GM18870 (cell line): ENCODE measurements at regions not wholly inside any gene's neighbourhood (a gene's known extent, or its start where the extent isn't known, plus 50 kb on each side); places are given as distances from the start of the nearest gene placed in this dataset.

Source experiments
- ATAC-seq: cut with Tn5 transposase; IDR thresholded peaks from one replicate; pipeline ENCODE4 v1.9.1; 2021; ENCODE audit warnings: moderate library complexity; ENCODE audit not compliant: unreplicated experiment

DNA sequence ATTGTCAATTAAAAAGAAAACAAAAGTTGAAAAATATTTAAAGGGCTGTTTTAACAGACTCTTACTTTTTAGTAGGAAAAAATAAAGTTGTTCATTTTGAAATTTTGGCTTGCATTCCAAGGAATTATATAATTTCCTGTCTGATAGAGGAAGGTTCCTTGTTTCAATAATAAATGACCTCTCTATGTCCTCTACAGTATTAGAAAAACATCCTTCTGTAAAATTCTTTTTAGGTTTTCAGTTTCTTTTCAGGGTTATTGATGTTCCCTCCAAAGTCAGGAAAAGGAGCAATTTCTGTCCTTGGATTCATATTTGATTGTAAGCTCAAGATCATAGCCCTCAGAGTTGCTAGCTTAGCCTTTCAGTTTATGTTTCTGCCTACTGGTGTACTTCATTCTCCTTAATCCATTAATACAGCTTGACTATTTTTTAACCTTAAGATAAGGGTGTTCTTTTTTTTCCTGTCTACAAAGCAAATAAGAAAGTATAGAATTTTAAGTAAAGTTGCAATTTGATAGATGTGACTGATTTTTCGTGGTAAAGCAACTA lies 125.2 kb upstream of the COL3A1 start:
- no peak for ATAC-seq

- no peak for ATAC-seq
Observed at GRCh38 chr2:188850786-188851185, 123.4 kb upstream of the COL3A1 start.

- ATAC-seq: no peak
Observed at GRCh38 chr2:188851311-188851710, 122.9 kb upstream of the COL3A1 start.

DNA sequence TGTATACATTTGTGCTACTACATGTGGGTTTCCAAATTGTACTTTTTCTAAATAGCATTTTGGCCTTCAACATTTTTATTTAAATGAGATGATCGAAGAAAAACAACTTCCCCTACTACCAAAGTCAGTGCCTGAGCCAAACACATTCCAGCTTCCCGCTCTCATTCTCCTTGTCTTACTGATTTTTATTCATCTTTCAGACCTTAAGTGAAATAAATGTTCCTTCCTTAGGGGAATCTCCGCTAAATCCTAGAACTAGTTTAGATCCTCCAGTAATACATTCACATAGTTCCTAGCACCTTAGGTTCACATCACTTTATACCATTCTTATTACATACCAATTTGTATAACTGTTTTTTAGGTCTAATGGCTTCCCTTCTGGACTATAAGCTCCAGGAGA lies 122.3 kb upstream of the COL3A1 start:
- no peak for ATAC-seq

DNA sequence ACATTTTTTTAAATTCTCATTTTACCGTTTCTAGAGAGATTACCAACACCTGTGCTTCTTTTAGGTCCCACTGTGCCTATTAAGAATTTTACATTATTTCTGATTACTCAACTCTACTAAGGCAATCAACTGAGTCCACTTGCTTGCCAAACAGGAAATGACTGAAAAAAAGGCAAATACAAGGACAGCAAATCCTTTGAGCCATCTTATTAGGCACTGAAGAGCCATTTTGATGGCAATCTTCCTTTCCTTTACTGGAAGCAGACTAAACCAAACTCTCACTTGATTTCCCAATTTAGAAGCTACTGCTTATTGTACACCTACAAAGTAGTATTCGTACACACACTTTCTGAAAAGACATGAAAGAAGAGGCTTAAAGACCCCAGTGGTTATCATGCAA lies 121.4 kb upstream of the COL3A1 start:
- no peak for ATAC-seq

- no peak for ATAC-seq
Observed at GRCh38 chr2:188853307-188853706, 120.9 kb upstream of the COL3A1 start.

- ATAC-seq: no peak
Observed at GRCh38 chr2:188865681-188866080, 108.5 kb upstream of the COL3A1 start.

- ATAC-seq: no peak
Observed at GRCh38 chr2:188869550-188869949, 104.6 kb upstream of the COL3A1 start.

- ATAC-seq: peak; percentile 69
Observed at GRCh38 chr2:188870289-188870688, 103.9 kb upstream of the COL3A1 start.

DNA sequence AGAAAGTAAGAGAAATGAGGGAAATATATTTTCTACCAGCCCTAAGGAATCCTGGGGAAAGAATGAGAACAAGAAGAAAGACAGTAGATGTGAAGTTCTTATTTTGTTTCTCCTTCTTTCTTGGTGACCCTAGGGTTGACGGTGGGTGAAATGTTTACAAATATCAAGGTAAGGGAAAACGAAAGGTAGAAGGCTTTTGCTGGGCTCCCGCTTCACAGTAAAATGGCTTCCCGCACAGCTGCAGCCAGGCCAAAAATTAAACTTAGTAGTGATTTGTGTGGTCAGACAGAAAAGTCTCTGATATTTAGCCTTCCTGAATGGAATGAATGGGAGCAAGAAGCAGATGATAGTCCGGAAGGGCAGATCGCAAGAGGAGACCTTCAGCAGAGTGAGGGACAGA lies 99.1 kb upstream of the COL3A1 start:
- ATAC-seq: no peak

DNA sequence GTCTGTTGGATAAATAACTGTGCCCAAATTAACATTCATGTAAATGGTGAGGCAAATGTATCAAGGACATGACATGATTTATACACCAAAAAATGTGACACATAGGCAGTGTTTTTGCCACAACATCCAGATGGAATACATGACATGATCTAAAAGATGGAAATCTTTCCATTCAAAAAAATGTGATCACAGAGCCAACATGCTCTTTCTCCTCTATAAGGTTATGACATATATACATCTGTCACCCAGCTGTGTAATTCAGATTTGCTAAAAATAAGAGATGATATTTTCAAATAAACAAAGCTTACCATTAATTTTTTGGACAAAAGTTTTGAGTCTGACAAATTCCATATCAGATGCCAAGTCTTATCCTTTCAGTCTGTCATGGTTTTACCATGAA lies 95.5 kb upstream of the COL3A1 start:
- no peak for ATAC-seq

GRCh38 chr2:188880740-188881139 lies 93.4 kb upstream of the COL3A1 start:
- ATAC-seq: no peak

DNA sequence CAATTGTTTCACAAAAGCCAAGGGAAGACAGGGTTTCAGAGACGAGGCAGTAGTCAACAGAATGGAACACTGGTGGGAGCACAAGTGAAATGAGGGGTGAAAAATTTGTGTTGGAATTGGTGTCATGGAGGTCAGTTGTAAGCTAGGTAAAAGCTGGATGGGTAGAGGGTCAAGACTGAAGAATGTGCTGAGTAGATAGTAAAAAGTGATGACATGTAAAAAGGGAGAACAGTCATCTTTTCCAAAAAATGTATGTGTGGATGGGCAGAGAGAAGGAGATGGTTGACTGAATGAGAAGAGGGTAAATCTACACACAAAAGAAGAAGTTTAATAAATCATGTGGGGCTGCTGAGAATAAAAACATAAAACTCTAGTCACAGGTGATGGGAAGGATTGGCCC lies 92.7 kb upstream of the COL3A1 start:
- ATAC-seq: no peak

DNA sequence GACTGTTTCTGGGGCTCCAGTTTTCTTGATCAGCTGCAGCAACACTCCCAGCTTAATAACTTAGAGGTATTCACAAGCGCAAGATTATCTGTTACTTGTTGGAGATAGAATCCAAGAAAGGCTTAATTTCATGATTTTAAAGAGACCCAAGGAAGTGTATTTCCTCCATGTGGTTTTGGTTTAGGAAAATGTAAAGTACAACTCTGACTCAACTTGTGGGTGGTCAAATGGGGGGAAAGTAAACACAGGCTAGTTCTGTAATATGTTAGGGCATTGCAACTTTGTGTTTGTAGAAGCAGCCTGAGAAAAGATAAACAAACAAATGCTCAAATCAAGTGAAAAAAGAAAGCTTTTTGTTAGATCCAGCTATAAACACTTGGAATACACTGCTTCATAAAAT lies 90.1 kb upstream of the COL3A1 start:
- no peak for ATAC-seq

DNA sequence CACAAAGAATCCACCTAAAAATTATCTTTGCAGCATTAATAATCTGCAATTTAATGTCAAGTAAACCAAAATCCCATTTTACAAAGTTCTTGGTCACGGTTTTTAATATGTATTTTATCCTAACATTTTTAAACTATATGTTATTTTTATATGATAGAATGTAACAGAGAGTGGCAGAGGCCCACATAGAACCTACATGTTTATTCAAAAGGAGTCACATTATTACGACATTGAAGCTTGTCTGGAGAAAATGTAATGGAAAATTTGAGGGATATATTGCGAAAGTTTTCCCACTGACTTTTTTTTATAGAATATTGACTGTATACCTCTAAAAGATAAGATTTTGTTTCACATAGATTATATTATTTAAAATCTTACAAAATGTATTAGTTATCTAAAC lies 89.7 kb upstream of the COL3A1 start:
- no peak for ATAC-seq

DNA sequence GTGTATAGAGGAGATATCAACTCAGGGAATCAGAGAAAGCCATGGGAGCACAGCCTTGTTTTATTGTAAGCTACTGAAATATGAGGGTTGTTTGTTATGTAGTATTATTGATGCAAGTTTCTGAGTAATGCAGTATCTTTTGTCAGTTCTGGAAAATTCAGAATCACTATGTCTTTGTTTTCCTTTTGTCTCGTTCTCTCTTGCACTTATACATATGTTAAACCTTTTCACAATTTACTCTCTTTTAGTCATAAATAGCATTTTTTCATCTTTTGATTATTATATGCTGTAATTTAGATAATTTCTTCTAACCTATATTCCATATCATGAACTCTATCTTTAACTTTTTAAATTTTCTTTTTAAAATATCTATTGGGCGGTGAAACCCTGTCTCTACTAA lies 85.0 kb upstream of the COL3A1 start:
- no peak for ATAC-seq

GRCh38 chr2:188890755-188891154 lies 83.4 kb upstream of the COL3A1 start:
- ATAC-seq: no peak

GRCh38 chr2:188892636-188893035 lies 81.5 kb upstream of the COL3A1 start:
- ATAC-seq: no peak

GRCh38 chr2:188893972-188894371 lies 80.2 kb upstream of the COL3A1 start:
- ATAC-seq: no peak

DNA sequence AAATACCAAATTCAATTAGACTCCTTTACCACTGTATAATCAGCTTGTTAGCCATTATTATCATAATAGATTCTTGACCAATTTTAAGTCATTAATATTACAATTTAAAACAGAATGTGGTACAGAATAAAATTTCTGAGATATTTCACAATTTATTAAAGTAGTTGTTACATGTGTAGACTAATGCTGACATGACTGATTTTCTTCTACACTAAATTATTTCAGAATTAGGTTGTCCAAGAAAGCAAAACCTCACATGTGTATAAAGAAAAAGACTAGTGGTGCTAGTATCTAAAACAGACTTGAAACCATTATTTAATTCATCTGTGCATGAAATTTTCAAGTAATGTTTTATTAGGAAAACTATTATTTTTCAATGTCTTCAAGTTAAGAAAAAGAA lies 79.2 kb upstream of the COL3A1 start:
- no peak for ATAC-seq

DNA sequence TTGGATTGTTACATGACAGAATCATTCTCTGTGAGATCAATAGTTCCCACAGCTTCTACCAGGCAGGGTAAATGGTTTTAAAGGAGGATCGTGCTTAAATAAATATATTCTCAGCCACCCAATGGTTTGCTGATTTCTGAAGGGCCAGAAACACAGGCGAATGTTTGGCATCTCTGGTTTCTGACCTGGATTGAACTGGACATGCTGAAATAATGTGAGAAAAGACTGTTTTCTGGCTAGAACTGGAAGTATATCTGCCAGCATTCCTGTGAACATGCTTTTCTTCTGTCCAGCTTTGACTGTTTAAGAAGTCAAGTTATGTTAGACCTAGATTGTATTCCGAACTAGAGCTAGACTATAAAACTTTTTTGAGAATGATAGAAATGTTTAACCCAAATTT lies 77.1 kb upstream of the COL3A1 start:
- no peak for ATAC-seq

- no peak for ATAC-seq
Observed at GRCh38 chr2:188898261-188898660, 75.9 kb upstream of the COL3A1 start.

GRCh38 chr2:188902901-188903491 lies 71.2 kb upstream of the COL3A1 start:
- ATAC-seq: no peak
